Fibroblast of lung (primary cell): ENCODE measurements at regions not wholly inside any gene's neighbourhood (a gene's known extent, or its start where the extent isn't known, plus 50 kb on each side); places are given as distances from the start of the nearest gene placed in this dataset.

Experiments used
- DNase-seq, 2 donors: peaks; one replicate each; pipeline versions ENCODE4 v3.0.0 to v3.0.0-alpha.2; 2010; ENCODE audit warnings: low read depth in 2 of 2
- H2AFZ ChIP-seq: 2 replicates; pipeline ENCODE4 v1.5.1; 2012; ENCODE audit warnings: low read length, control low read depth, inconsistent platforms
- H3K27ac ChIP-seq: 2 replicates; pipeline ENCODE4 v1.5.1; 2011; ENCODE audit warnings: low read length, control low read depth; ENCODE audit not compliant: insufficient read depth
- H3K27me3 ChIP-seq: 2 replicates; pipeline ENCODE4 v1.5.1; 2011; ENCODE audit warnings: mild to moderate bottlenecking, low read length; ENCODE audit not compliant: control insufficient read depth, insufficient read depth
- H3K36me3 ChIP-seq: 2 replicates; pipeline ENCODE4 v1.5.1; 2011; ENCODE audit warnings: low read length; ENCODE audit not compliant: control insufficient read depth, insufficient read depth
- H3K4me1 ChIP-seq: 2 replicates; pipeline ENCODE4 v1.5.1; 2011; ENCODE audit warnings: low read length; ENCODE audit not compliant: control insufficient read depth, insufficient read depth; ENCODE audit errors: extremely low read depth
- H3K4me2 ChIP-seq: 2 replicates; pipeline ENCODE4 v1.5.1; 2011; ENCODE audit warnings: low read length, control low read depth; ENCODE audit not compliant: insufficient read depth; ENCODE audit errors: extremely low read depth
- H3K4me3 ChIP-seq, 4 experiments: fragments of 200-600 bp in 1 of 4; sonication (generic) in 1 of 4; replicated peaks in 1 of 4; 2 replicates each; pipeline ENCODE4 v1.5.1; 2011 to 2016; ENCODE audit warnings: low read length in 4 of 4, low read depth in 3 of 4, mild to moderate bottlenecking in 3 of 4, control low read depth in 2 of 4, inconsistent platforms in 1 of 4, mixed read lengths in 1 of 4; ENCODE audit not compliant: insufficient read depth in 1 of 4; ENCODE audit errors: control extremely low read depth in 1 of 4
- H3K79me2 ChIP-seq: 2 replicates; pipeline ENCODE4 v1.5.1; 2012; ENCODE audit warnings: mild to moderate bottlenecking, low read length, inconsistent platforms; ENCODE audit not compliant: control insufficient read depth, insufficient read depth
- H3K9ac ChIP-seq: 2 replicates; pipeline ENCODE4 v1.5.1; 2011; ENCODE audit warnings: mild to moderate bottlenecking, low read length, control low read depth; ENCODE audit not compliant: insufficient read depth
- H3K9me3 ChIP-seq: 2 replicates; pipeline ENCODE4 v1.5.1; 2012; ENCODE audit warnings: low read depth, low read length; ENCODE audit not compliant: control insufficient read depth, insufficient read depth
- H4K20me1 ChIP-seq: 2 replicates; pipeline ENCODE4 v1.5.1; 2011; ENCODE audit warnings: low read length; ENCODE audit not compliant: control insufficient read depth, insufficient read depth; ENCODE audit errors: extremely low read depth
- CTCF ChIP-seq, 2 donors: IDR thresholded peaks in 1 of 2; conservative IDR thresholded peaks in 1 of 2; 1 replicate in 1 of 2; 2 replicates in 1 of 2; pipeline ENCODE4 v1.5.1; 2011 to 2012; ENCODE audit warnings: low read length in 2 of 2, control low read depth in 1 of 2, inconsistent platforms in 1 of 2, low read depth in 1 of 2, mild to moderate bottlenecking in 1 of 2
- EZH2 ChIP-seq: IDR thresholded peaks from 2 replicates; pipeline ENCODE4 v1.5.1; 2012; ENCODE audit warnings: low read length, control low read depth, mild to moderate bottlenecking; ENCODE audit errors: missing control alignments

DNA sequence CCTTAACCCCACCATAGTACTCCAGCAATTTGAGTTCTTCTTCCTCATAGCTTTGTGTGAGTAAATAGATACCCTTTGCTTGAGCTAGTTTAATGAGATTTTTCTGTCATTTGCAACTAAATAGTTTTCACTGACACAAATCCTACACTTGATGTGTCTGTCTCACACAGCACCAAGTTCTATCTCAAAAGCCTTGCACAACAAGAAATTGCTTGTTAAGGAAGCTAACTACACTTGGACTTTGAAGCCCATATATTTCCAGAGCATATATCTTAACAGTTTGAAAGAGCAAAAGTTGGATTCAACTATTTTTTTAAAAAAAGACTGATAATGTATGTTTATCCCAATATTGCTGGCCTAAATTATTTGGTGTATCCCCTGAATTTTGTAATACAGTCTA, 459.2 kb downstream of the ACTL7B start:
- Histone ChIP-seq H3K79me2 (no peaks in the 10 kb centered on the region), H3K4me2 (no peak overlapping the region), H3K27me3 (no peaks in the 10 kb centered on the region), H3K9ac (no peak overlapping the region), H2AFZ (no peak overlapping the region), H3K36me3 (no peaks in the 10 kb centered on the region), H3K9me3 (no peaks in the 10 kb centered on the region), H3K27ac (no peak overlapping the region), H4K20me1 (no peaks in the 10 kb centered on the region), H3K4me3 (no peak overlapping the region), H3K4me1 (no peaks in the 10 kb centered on the region)
- DNase-seq: no peak
- TF ChIP-seq EZH2 (no peak), CTCF (conservative IDR thresholded peaks at IDR 0.05 in 1 of 2, IDR thresholded peaks at IDR 0.05 in 1 of 2; ENCODE audit: low read depth in 1 of 2, low read length in 2 of 2) (no peak)

DNA sequence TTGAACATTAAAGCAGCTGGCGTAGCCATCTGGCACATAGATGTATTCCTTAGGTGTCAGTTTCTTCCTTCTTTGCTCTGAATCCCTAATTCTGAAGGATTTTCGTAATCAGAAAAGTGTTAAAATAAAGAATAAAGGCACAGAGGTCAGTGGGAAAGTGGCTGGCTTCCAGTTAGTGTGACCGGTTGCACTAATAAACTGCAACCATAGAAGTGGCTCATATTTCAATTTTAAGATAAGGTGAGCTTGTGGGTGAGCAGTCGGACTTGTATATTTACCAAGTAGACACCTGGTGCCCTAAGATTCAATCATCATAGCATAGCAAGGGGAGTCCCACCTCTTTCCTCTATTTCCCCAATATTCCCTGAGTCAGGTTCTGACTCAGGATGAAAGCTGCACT, 459.6 kb downstream of the ACTL7B start:
- Histone ChIP-seq H3K4me2 (no peak overlapping the region), H3K4me3 (no peak overlapping the region), H3K27me3 (no peaks in the 10 kb centered on the region), H4K20me1 (no peaks in the 10 kb centered on the region), H3K4me1 (no peaks in the 10 kb centered on the region), H3K9ac (no peak overlapping the region), H3K36me3 (no peaks in the 10 kb centered on the region), H3K27ac (no peak overlapping the region), H3K79me2 (no peaks in the 10 kb centered on the region), H3K9me3 (no peaks in the 10 kb centered on the region), H2AFZ (no peak overlapping the region)
- DNase-seq: no peak
- TF ChIP-seq CTCF (conservative IDR thresholded peaks at IDR 0.05 in 1 of 2, IDR thresholded peaks at IDR 0.05 in 1 of 2; ENCODE audit: low read depth in 1 of 2, low read length in 2 of 2) (no peak), EZH2 (no peak)

DNA sequence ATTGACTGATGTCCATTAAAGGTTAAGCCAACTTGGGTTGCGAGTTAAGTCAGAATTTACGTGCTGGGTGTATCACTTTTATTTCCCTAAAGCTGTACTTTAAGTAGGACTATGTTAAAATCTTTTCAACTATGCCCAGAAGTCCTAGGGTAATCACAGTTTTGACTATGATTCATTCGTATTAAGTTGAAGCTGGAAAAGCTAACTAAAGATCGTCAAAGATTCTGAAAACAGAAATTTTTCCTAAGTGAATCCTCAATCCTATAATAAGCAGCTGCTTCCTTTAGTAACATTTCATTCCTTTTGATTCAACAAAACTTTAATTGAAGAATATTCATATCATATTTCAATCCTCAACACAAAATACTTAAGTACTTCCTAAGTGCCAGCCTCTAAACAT, 460.4 kb downstream of the ACTL7B start:
- Histone ChIP-seq H3K9ac (no peak overlapping the region), H4K20me1 (no peaks in the 10 kb centered on the region), H3K27me3 (no peaks in the 10 kb centered on the region), H3K27ac (no peak overlapping the region), H3K79me2 (no peaks in the 10 kb centered on the region), H3K36me3 (no peaks in the 10 kb centered on the region), H3K4me3 (no peak overlapping the region), H2AFZ (no peak overlapping the region), H3K9me3 (no peaks in the 10 kb centered on the region), H3K4me1 (no peaks in the 10 kb centered on the region), H3K4me2 (no peak overlapping the region)
- DNase-seq: no peak
- TF ChIP-seq CTCF (conservative IDR thresholded peaks at IDR 0.05 in 1 of 2, IDR thresholded peaks at IDR 0.05 in 1 of 2; ENCODE audit: low read depth in 1 of 2, low read length in 2 of 2) (no peak), EZH2 (no peak)
